IMR-90 (cell line): ENCODE measurements at regions not wholly inside any gene's neighbourhood (a gene's known extent, or its start where the extent isn't known, plus 50 kb on each side); places are given as distances from the start of the nearest gene placed in this dataset.

Experiments used
- ATAC-seq: fragments of 200-7000 bp; cut with Tn5 transposase; 2 replicates; pipeline ENCODE4 v1.9.1; 2020; ENCODE audit warnings: low read depth, mild to moderate bottlenecking, moderate library complexity
- BruUV-seq: library from RNA; stranded (reverse); fragments of 400-500 nt; replicated peaks from 2 replicates; lab custom pipeline; 2021; lab: Mats Ljungman, UMichigan
- CTCF ChIA-PET: fragments of 300-600 bp; formaldehyde crosslinking; extraction: SDS; loops from one replicate; lab custom pipeline; 2021; ENCODE audit warnings: antibody characterized with exemption; lab: Yijun Ruan, JAX
- POLR2A ChIA-PET: fragments of 300-600 bp; sonication (Branson Sonifier 250); formaldehyde crosslinking; loops from one replicate; lab custom pipeline; 2022; ENCODE audit warnings: antibody characterized with exemption; ENCODE audit not compliant: unreplicated experiment; lab: Charles Lee
- DNase-seq: peaks from one replicate; pipeline ENCODE4 v3.0.0; 2013
- H2AFZ ChIP-seq: replicated peaks from 2 replicates; pipeline ENCODE3; 2013; ENCODE audit warnings: low read length, mild to moderate bottlenecking; ENCODE audit not compliant: poor library complexity
- H2AK5ac ChIP-seq: 2 replicates; pipeline ENCODE4 v1.6.1; 2013; ENCODE audit warnings: low read depth, low read length, inconsistent platforms
- H2AK9ac ChIP-seq: replicated peaks from 2 replicates; pipeline ENCODE3; 2013; ENCODE audit warnings: mild to moderate bottlenecking, low read depth, low read length, moderate library complexity; ENCODE audit not compliant: poor library complexity
- H2BK120ac ChIP-seq: 2 replicates; pipeline ENCODE4 v1.6.1; 2013; ENCODE audit warnings: low read depth, low read length, inconsistent platforms
- H2BK15ac ChIP-seq: 3 replicates; pipeline ENCODE4 v1.6.1; 2013; ENCODE audit warnings: low read depth, low read length, inconsistent platforms
- H2BK20ac ChIP-seq: 2 replicates; pipeline ENCODE4 v1.6.1; 2013; ENCODE audit warnings: low read depth, mild to moderate bottlenecking, inconsistent platforms, low read length, moderate library complexity
- H2BK5ac ChIP-seq: 2 replicates; pipeline ENCODE4 v1.6.1; 2013; ENCODE audit warnings: mild to moderate bottlenecking, low read depth, low read length, inconsistent platforms; ENCODE audit not compliant: poor library complexity, severe bottlenecking
- H3K14ac ChIP-seq: replicated peaks from 2 replicates; pipeline ENCODE4 v1.6.1; 2013; ENCODE audit warnings: low read depth, low read length, inconsistent platforms
- H3K18ac ChIP-seq: 2 replicates; pipeline ENCODE4 v1.6.1; 2013; ENCODE audit warnings: low read depth, low read length, control low read depth
- H3K23ac ChIP-seq: 2 replicates; pipeline ENCODE4 v1.6.1; 2013; ENCODE audit warnings: low read depth, low read length, inconsistent platforms
- H3K27ac ChIP-seq: 2 replicates; pipeline ENCODE4 v1.5.1; 2013; ENCODE audit warnings: mild to moderate bottlenecking, control low read depth, low read length; ENCODE audit not compliant: insufficient read depth
- H3K27me3 ChIP-seq: 2 replicates; pipeline ENCODE4 v1.6.1; 2013; ENCODE audit warnings: low read length; ENCODE audit not compliant: control insufficient read depth, insufficient read depth
- H3K36me3 ChIP-seq: 2 replicates; pipeline ENCODE4 v1.6.1; 2013; ENCODE audit warnings: low read length, mixed read lengths; ENCODE audit not compliant: control insufficient read depth, insufficient read depth
- H3K4ac ChIP-seq: 2 replicates; pipeline ENCODE4 v1.6.1; 2013; ENCODE audit warnings: low read depth, low read length, inconsistent platforms
- H3K4me1 ChIP-seq: 2 replicates; pipeline ENCODE4 v1.6.1; 2013; ENCODE audit warnings: low read length, mixed read lengths; ENCODE audit not compliant: control insufficient read depth, insufficient read depth
- H3K4me2 ChIP-seq: 2 replicates; pipeline ENCODE4 v1.6.1; 2013; ENCODE audit warnings: low read depth, mild to moderate bottlenecking, control low read depth, low read length, moderate library complexity
- H3K4me3 ChIP-seq: 2 replicates; pipeline ENCODE4 v1.5.1; 2013; ENCODE audit warnings: low read depth, mild to moderate bottlenecking, control low read depth, low read length, moderate library complexity; ENCODE audit not compliant: insufficient read depth
- H3K56ac ChIP-seq: 2 replicates; pipeline ENCODE4 v1.6.1; 2013; ENCODE audit warnings: low read length, inconsistent platforms; ENCODE audit not compliant: insufficient read depth; ENCODE audit errors: extremely low read depth
- H3K79me1 ChIP-seq, 2 experiments: 2 replicates each; pipeline ENCODE4 v1.6.1; 2013; ENCODE audit warnings: low read length in 2 of 2, inconsistent platforms in 1 of 2, low read depth in 1 of 2
- H3K9ac ChIP-seq: 2 replicates; pipeline ENCODE4 v1.6.1; 2013; ENCODE audit warnings: low read depth, low read length, control low read depth
- H3K9me1 ChIP-seq: 2 replicates; pipeline ENCODE4 v1.6.1; 2013; ENCODE audit warnings: low read length, inconsistent platforms; ENCODE audit not compliant: insufficient read depth
- H3K9me3 ChIP-seq: 2 replicates; pipeline ENCODE4 v1.6.1; 2013; ENCODE audit warnings: low read length; ENCODE audit not compliant: control insufficient read depth, insufficient read depth
- H4K20me1 ChIP-seq: 2 replicates; pipeline ENCODE4 v1.6.1; 2013; ENCODE audit warnings: low read length, inconsistent platforms; ENCODE audit not compliant: insufficient read depth
- H4K5ac ChIP-seq: 2 replicates; pipeline ENCODE4 v1.6.1; 2013; ENCODE audit warnings: mild to moderate bottlenecking, low read depth, low read length, control low read depth
- H4K8ac ChIP-seq, 2 experiments: 2 replicates each; pipeline ENCODE4 v1.6.1; 2013; ENCODE audit warnings: low read depth in 2 of 2, low read length in 2 of 2, control low read depth in 1 of 2, inconsistent platforms in 1 of 2
- H4K91ac ChIP-seq: 2 replicates; pipeline ENCODE4 v1.6.1; 2013; ENCODE audit warnings: low read depth, low read length, inconsistent platforms; ENCODE audit not compliant: insufficient read depth
- BHLHE40 ChIP-seq: fragments of 150-350 bp; IDR thresholded peaks from 2 replicates; pipeline ENCODE4 v1.6.1; 2016; ENCODE audit warnings: mild to moderate bottlenecking, low read depth, low read length
- CEBPB ChIP-seq: IDR thresholded peaks from 2 replicates; pipeline ENCODE4 v1.6.1; 2012; ENCODE audit warnings: low read depth, low read length, improper control_type of control experiment
- CHD1 ChIP-seq: IDR thresholded peaks from 2 replicates; pipeline ENCODE4 v1.6.1; 2012; ENCODE audit warnings: low read depth, low read length, improper control_type of control experiment
- FOS ChIP-seq: fragments of 150-350 bp; IDR thresholded peaks from 2 replicates; pipeline ENCODE4 v1.6.1; 2016; ENCODE audit warnings: low read depth, low read length
- MAFK ChIP-seq: IDR thresholded peaks from 2 replicates; pipeline ENCODE4 v1.6.1; 2012; ENCODE audit warnings: low read depth, low read length, improper control_type of control experiment
- MAZ ChIP-seq: IDR thresholded peaks from 2 replicates; pipeline ENCODE4 v1.6.1; 2012; ENCODE audit warnings: low read depth, mild to moderate bottlenecking, low read length, improper control_type of control experiment, moderate library complexity, borderline replicate concordance
- MXI1 ChIP-seq: IDR thresholded peaks from 2 replicates; pipeline ENCODE4 v1.6.1; 2012; ENCODE audit warnings: low read depth, mild to moderate bottlenecking, low read length, moderate library complexity, borderline replicate concordance
- NFE2L2 ChIP-seq: fragments of 150-350 bp; IDR thresholded peaks from 2 replicates; pipeline ENCODE4 v1.6.1; 2016; ENCODE audit warnings: low read depth, mild to moderate bottlenecking, low read length
- POLR2A ChIP-seq: IDR thresholded peaks from 2 replicates; pipeline ENCODE4 v1.6.1; 2012; ENCODE audit warnings: mild to moderate bottlenecking, low read depth, low read length
- RAD21 ChIP-seq: IDR thresholded peaks from 2 replicates; pipeline ENCODE4 v1.6.1; 2012; ENCODE audit warnings: low read length, improper control_type of control experiment
- RCOR1 ChIP-seq: IDR thresholded peaks from 2 replicates; pipeline ENCODE4 v1.6.1; 2012; ENCODE audit warnings: mild to moderate bottlenecking, low read length, improper control_type of control experiment; ENCODE audit not compliant: insufficient replicate concordance
- RFX5 ChIP-seq: IDR thresholded peaks from 2 replicates; pipeline ENCODE4 v1.8.0; 2012; ENCODE audit warnings: low read depth, mild to moderate bottlenecking, low read length, moderate library complexity
- SMC3 ChIP-seq: fragments of 150-350 bp; IDR thresholded peaks from 2 replicates; pipeline ENCODE4 v1.6.1; 2016; ENCODE audit warnings: low read depth, mild to moderate bottlenecking, antibody characterized with exemption, low read length, moderate library complexity
- USF2 ChIP-seq: fragments of 150-350 bp; IDR thresholded peaks from 2 replicates; pipeline ENCODE4 v1.6.1; 2017; ENCODE audit warnings: mild to moderate bottlenecking, antibody characterized with exemption, low read length, low read depth
- WGBS, 2 experiments: methylation state at CpG; one replicate each; pipeline versions ENCODE4 v1.1.5 to v1.1.7; 2013; ENCODE audit warnings: missing lambda C conversion rate in 2 of 2; ENCODE audit not compliant: insufficient read length in 1 of 2; ENCODE audit errors: extremely low coverage in 2 of 2; 5-methylcytosine and 5-hydroxymethylcytosine counted together
- dilution Hi-C: fragments of 300-500 bp; cut with HindIII; formaldehyde crosslinking; loops from one replicate; pipeline ENCODE4 v1.14.3; 2018; ENCODE audit warnings: low sequenced_read_pairs; ENCODE audit not compliant: unreplicated experiment
- in situ Hi-C: fragments of 300-500 bp; cut with MboI; formaldehyde crosslinking; loops from 3 replicates; pipeline ENCODE4 v1.14.3; 2019; ENCODE audit warnings: low sequenced_read_pairs, inconsistent platforms, mixed read lengths
- intact Hi-C: fragments of 100-400 bp; cut with micrococcal nuclease; formaldehyde crosslinking; loops from 2 replicates; pipeline ENCODE4 v1.10.0; 2022
- TF ChIP-seq, protein P1 (sequence below): conservative IDR thresholded peaks from 2 replicates; pipeline ENCODE4 v1.5.1; 2012; ENCODE audit warnings: mild to moderate bottlenecking, low read depth, low read length, improper control_type of control experiment
- TF ChIP-seq, protein P2 (sequence below): fragments of 150-350 bp; IDR thresholded peaks from 2 replicates; pipeline ENCODE4 v1.6.1; 2016; ENCODE audit warnings: low read depth, mild to moderate bottlenecking, low read length, moderate library complexity, borderline replicate concordance

- H2BK20ac ChIP-seq: no peak overlapping the region
- H3K23ac ChIP-seq: no peak overlapping the region
- no peak overlapping the region for H4K91ac ChIP-seq
- POLR2A ChIA-PET: no interaction called here
- no peak overlapping the region for H3K18ac ChIP-seq
- no peak overlapping the region for H3K27ac ChIP-seq
- H4K8ac ChIP-seq: no peak overlapping the region
- H3K14ac ChIP-seq: no peak overlapping the region
- no peak overlapping the region for H2BK5ac ChIP-seq
- in situ Hi-C loops: loop anchor here (25.0 kb wide), 3 partner anchors 392 to 867 kb away; no protein-coding TSS in a partner anchor
- H4K20me1 ChIP-seq: no peaks in the 10 kb centered on the region
- H3K36me3 ChIP-seq: no peaks in the 10 kb centered on the region
- BruUV-seq: no TSS peak
- no peaks in the 10 kb centered on the region for H3K27me3 ChIP-seq
- dilution Hi-C loops: no loop called here
- no peaks in the 10 kb centered on the region for H3K9me1 ChIP-seq
- TF ChIP-seq MAFK (no peak), USF2 (no peak), MXI1 (no peak), SMC3 (no peak), CHD1 (no peak), NFE2L2 (no peak), RAD21 (no peak), BHLHE40 (no peak), RFX5 (no peak), CEBPB (no peak), RCOR1 (no peak), FOS (no peak), MAZ (no peak), POLR2A (no peak)
- TF ChIP-seq, protein P1, sequence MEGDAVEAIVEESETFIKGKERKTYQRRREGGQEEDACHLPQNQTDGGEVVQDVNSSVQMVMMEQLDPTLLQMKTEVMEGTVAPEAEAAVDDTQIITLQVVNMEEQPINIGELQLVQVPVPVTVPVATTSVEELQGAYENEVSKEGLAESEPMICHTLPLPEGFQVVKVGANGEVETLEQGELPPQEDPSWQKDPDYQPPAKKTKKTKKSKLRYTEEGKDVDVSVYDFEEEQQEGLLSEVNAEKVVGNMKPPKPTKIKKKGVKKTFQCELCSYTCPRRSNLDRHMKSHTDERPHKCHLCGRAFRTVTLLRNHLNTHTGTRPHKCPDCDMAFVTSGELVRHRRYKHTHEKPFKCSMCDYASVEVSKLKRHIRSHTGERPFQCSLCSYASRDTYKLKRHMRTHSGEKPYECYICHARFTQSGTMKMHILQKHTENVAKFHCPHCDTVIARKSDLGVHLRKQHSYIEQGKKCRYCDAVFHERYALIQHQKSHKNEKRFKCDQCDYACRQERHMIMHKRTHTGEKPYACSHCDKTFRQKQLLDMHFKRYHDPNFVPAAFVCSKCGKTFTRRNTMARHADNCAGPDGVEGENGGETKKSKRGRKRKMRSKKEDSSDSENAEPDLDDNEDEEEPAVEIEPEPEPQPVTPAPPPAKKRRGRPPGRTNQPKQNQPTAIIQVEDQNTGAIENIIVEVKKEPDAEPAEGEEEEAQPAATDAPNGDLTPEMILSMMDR: no peak
- TF ChIP-seq, protein P2, sequence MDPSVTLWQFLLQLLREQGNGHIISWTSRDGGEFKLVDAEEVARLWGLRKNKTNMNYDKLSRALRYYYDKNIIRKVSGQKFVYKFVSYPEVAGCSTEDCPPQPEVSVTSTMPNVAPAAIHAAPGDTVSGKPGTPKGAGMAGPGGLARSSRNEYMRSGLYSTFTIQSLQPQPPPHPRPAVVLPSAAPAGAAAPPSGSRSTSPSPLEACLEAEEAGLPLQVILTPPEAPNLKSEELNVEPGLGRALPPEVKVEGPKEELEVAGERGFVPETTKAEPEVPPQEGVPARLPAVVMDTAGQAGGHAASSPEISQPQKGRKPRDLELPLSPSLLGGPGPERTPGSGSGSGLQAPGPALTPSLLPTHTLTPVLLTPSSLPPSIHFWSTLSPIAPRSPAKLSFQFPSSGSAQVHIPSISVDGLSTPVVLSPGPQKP: no peak
- no CpG with 5 or more reads among the region's 3 CpGs for WGBS, 2 experiments
- H3K9me3 ChIP-seq: no peaks in the 10 kb centered on the region
- no peak overlapping the region for H3K4me2 ChIP-seq
- CTCF ChIA-PET: no interaction called here
- H2AFZ ChIP-seq: no peak overlapping the region
- ATAC-seq (no peak), DNase-seq (no peak)
- no peak overlapping the region for H3K4ac ChIP-seq
- no peak overlapping the region for H4K5ac ChIP-seq
- intact Hi-C loops: no loop called here
- no peak overlapping the region for H2AK5ac ChIP-seq
- no peak overlapping the region for H3K56ac ChIP-seq
- no peaks in the 10 kb centered on the region for H3K79me1 ChIP-seq
- H2BK15ac ChIP-seq: no peak overlapping the region
- no peak overlapping the region for H3K4me3 ChIP-seq
- no peak overlapping the region for H3K9ac ChIP-seq
- H2BK120ac ChIP-seq: no peak overlapping the region
- no peaks in the 10 kb centered on the region for H3K4me1 ChIP-seq
- H2AK9ac ChIP-seq: no peak overlapping the region
These were observed 198.0 kb upstream of the NEBL start for GRCh38 chr10:21095073-21095472.
